Forelimb muscle (tissue), 1 donor: ENCODE measurements at regions not wholly inside any gene's neighbourhood (a gene's known extent, or its start where the extent isn't known, plus 50 kb on each side); places are given as distances from the start of the nearest gene placed in this dataset.
"Not testable (repeated sequence)": the region's sequence is repeated elsewhere in the genome, so short reads cannot be mapped to it uniquely, and the experiment has no call there.

ENCODE experiments used
- DNase-seq: peaks from one replicate; pipeline ENCODE4 v3.0.0-alpha.2; 2013; ENCODE audit warnings: low read depth

- DNase-seq, result no peak
Observed at GRCh38 chr2:52703004-52703403, 1064.6 kb upstream of the CHAC2 start.

DNA sequence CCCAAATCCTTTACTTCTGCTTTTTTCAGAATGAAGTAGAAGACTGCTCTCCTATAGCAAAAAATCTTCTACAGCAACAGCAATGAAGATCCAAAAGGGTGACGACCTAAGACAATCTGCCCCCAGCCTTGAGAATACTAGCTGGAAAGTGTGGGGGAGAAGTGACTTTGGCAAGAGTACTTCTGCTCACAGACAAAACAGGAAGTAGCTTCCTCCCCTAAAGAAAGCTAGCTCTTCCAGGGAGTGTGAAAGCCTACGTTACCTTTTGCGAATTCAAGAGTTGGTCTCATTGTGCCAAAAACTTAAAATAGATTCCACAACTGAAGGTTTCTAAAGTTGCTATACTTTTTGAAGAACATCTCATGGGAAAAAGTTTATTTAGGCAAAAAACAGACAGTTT lies 1069.2 kb upstream of the CHAC2 start:
- DNase-seq, result no peak

DNA sequence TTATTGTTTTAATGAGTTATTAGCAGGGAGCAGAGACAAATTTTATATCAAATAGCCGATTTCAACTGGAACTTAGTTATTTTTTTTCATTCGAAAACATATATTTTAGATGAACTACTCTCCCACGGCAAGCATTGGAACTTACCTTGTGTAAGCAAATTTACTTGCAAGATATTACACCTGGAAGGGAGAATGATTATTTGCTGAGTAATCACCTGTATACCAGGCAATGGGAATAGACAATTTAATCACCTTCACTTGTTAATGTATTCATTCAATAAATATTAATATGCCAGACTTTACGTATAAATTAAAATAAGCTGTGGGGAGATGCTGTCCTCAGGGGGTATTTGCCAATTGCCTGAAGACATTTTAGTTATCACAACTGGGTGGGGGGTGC lies 1069.9 kb upstream of the CHAC2 start:
- DNase-seq, result no peak

GRCh38 chr2:52695731-52696130 lies 1071.9 kb upstream of the CHAC2 start:
- no peak for DNase-seq

- no peak for DNase-seq
Observed at GRCh38 chr2:52686935-52687334, 1080.7 kb upstream of the CHAC2 start.

DNA sequence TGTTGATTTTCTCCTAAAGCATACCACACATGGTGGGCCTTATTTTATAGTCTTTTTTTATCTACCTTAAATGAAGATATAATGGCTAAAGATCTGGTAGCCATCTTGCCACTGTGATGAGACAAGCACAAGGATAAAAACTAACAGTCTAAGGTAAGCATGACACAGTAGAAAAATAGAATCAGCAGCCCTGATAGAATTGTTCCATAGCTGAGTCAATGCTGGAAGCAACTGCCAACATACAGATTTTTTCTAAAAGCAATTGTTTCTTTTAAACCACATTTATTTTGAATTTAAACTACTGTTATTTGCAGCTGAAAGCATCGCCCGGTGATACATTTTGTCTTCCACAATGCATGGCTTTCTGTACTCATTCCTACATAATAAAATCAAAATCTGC lies 1091.5 kb upstream of the CHAC2 start:
- DNase-seq, result no peak

DNA sequence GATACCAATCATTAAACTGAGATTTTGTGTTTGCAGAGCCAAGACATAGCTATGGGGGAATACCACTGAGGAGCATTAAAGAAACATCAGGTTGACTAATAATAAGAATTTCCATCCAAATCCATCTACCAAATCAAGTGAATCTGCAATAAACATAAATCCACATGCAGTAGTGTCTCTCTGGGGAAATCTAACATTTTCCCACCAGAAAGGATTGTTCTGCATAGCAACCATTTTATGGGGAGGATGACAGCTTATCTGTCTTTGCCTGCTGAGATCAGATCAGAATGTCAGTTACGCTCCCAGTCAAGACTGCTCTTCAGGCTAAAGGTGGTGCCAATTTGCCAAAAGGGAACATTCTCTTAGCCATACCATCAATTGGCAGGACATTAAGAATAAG lies 1098.9 kb upstream of the CHAC2 start:
- DNase-seq, result no peak

DNA sequence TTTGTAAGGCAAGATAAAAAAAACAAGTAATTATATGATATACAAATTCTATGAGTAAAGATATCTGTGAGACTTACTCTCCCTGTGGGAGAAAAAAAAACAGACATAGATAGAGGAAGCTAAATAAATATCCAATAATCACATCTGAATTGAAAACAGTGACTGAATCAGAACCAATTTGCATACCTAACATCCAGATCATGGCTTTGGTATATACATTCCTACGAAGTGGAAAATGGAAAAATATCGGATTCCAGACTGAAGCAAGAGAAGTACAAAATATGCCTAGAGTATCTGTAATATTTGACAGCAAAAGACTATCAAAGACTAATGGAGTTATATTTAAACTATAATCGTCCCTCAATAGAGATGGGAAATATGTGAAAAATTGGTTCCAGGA lies 1108.1 kb upstream of the CHAC2 start:
- DNase-seq, result no peak

DNA sequence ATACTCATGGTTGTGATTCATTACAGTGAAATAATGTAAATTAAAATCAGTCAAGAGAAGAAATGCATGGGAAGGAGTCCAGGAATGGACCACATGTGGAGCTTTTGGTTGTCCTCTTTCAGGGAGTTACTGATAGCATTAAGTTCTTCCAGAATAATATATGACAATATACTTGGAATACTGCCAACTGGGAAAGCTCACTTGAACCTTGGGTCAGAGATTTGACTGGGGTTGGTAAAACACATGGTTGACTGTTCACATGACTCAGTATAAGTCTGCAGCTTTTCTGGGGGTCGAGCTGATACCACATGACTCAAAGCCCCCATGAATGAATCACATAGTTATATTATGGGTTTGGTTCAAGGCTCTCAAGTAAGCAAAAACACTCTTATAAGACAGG lies 1109.0 kb upstream of the CHAC2 start:
- DNase-seq, result no peak

DNA sequence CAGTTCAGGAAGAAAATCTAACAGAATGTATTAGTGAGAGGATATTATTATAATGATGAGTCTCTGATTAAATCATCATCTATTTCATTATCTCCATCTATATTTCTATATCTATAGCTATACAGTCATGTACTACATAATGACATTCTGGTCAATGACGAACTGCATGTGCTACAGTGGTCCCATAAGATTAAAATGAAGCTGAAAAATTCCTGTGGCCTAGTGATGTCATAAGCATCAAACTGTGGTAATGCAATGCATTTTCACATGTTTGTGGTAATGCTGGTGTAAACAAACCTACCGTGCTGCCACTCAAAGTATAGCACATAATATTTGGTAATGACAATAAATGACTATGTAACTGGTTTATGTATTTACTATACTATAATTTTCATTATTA lies 1127.9 kb upstream of the CHAC2 start:
- no peak for DNase-seq

- DNase-seq, result no peak
Observed at GRCh38 chr2:52632543-52632942, 1135.1 kb upstream of the CHAC2 start.

GRCh38 chr2:52629944-52630343 lies 1137.7 kb upstream of the CHAC2 start:
- no peak for DNase-seq

DNA sequence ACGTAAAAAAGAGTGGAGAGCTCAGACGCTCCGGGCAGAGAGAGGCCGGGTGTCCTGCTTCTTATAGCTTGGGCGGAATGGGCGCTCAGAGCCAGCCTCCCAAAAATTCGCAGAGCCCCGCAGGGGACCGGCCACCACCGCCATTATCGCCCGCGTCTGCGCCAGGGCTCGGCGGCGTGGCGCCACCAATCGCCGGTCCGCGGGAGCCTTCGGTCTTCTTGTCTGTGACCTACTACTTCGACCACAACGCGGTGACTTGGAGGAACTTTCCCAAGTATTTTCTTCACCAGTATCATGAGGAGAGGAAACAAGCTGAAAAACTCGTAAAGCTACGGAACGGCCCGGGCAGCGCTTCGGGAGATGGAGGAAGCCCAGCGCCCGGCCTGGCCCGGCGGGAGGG lies 1138.1 kb upstream of the CHAC2 start:
- no peak for DNase-seq

DNA sequence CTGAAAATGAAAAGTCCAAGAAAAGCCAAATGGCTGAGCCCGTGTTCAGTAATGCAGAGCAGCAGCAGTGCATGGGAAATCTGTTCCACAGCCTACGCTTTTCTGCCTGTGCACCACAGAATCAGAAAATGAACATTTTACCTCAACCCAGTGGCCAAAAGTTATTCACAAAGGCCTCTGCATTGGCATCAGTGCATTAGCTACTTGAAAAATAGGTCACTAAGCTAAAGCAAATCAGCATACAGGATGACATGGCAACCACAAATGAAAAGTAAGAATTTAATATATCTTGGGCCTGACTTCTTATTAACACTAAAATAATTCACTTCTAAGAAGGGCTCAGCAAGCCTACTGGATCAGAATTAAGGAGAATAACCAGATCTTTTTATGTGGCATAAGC lies 1145.3 kb upstream of the CHAC2 start:
- DNase-seq, result no peak

DNA sequence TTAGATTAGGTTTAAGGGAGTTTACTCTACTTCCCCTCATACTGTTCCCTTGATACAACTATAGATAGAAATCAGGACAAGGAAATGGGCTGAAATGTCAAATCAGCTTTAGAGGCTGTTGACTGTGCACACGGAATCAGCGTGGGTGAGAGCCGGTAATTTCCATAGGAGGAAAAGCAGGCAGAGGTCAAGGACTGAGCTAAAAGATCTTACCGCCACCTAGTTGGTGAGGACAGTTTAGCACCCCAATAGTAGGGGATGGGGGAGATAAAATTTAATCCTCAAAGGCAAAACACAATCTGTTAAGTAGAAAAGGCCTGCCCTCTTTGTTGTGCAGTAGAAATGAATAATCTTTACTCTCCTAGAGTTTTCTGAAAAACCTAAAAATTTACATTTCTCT lies 1154.5 kb upstream of the CHAC2 start:
- DNase-seq, result no peak

DNA sequence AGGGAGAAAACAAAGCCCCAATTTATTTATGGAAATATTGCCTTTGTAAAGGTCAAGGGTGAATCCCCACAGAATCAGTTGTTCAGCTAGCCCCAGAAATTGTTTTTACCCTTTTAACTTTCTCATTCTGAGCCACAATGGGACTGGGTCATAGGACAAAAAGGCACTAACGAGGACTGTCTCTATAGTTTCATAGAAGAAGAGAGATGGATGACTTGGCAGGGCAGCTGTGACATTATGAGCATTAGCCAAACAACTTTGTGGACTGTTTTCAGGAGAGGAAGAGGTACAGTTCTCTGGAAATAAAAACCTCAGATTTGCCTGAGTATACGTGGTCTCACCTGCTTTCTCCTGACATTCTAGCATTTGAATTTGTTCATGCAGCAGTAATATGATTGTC lies 1155.8 kb upstream of the CHAC2 start:
- no peak for DNase-seq

- DNase-seq, result no peak
Observed at GRCh38 chr2:52608030-52608429, 1159.6 kb upstream of the CHAC2 start.

DNA sequence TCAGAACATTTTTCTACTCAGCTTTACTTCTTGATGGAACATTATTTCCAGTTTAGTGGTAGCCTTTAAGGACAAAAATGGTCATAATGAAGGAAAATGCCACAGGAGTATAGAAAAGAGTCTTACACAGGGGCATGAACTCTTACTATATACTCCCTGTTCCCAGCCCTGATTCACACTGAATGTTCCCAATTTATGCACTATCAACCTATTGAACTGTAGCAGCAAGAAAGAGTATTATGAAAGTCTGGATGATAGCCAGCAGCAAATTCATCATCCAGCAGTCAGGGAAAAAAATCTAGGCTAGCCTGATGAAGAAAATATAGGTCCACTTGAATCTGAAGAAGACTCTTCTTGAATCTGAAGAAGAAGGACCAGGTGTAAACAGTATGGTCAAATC lies 1170.3 kb upstream of the CHAC2 start:
- no peak for DNase-seq

DNA sequence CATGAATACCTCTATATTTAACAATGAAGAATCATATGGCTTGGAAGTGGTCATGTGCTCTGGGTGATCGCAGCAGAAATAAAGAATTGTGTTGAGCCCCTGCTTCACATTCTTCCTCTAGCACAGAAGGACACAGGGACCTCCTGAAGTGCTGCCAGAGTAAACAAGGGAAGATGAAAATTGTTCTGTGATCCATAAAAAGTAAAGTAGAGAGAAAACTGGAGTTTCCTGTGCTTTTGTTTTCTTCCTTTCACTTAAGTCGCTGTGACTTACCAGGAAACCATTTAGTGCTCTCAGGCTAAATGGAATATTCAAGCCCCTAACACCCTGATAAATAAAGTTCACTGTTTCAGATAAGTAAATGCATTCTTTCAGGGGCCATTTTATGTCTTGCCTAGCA lies 1173.6 kb upstream of the CHAC2 start:
- DNase-seq, result no peak

- not testable (repeated sequence) for DNase-seq
Observed at GRCh38 chr2:52584071-52584470, 1183.5 kb upstream of the CHAC2 start.

DNA sequence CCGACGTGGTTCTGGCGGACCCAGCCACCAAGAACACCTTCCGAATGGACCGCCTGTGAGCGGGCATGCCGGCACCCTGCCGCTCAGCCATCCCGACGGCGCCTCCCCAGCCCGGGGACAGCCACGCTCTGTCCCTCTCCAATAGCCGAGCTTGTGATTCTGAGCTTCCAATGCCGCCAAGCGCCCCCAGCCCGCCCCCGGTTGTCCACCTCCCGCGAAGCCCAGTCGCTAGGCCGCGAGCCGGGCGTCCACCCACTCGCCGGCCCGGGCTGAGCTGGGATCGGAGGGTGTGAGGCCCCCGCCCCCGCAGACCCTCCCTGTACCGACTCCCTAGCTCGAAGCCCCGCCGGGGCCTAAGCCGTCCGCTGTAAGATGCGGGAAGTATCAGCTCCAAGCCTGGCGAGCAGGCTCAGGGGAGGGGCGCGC lies 1195.1 kb upstream of the CHAC2 start:
- no peak for DNase-seq

DNA sequence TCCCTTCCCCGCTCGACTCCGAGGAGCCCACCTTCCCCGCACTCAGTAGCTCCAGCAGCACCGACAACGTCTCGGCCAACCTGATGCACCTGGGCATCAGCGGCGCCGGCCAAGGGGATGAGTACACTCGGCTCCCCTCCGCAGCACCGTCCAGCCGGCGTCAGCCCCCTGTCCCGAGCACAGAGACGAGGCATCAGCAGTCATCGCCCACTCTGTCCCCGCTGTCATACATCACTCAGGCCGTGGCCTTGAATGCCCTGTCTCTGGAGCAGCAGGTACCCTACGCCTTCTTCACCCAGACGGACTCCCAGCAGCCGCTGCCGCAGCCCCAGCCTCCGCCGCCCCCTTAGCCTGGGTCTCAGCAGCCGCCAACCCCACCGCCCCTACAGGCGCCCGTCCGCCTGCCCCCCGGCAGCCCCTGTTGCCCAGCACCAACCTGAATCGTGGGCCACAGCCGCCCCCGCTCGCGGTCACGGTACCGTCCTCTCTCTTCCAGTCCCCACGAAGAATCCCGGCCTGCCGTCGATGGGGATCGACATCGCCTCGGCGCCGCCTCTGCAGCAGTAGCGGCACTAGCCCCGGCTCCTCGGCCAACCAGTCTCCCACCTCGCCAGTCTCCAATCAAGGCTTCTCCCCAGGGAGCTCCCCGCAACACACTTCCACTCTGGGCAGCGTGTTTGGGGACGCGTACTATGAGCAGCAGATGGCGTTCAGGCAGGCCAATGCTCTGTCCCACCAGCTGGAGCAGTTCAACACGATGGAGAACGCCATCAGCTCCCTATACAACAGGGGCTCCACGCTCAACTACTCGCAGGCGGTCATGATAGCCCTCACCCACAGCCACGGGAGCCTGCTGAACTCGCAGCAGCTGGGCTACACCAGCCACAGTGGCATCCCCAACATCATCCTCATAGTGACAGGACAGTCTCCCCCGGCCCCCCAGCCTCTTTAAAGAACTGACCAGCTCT lies 1195.9 kb upstream of the CHAC2 start:
- DNase-seq, result no peak

GRCh38 chr2:52570716-52571115 lies 1196.9 kb upstream of the CHAC2 start:
- DNase-seq, result no peak

DNA sequence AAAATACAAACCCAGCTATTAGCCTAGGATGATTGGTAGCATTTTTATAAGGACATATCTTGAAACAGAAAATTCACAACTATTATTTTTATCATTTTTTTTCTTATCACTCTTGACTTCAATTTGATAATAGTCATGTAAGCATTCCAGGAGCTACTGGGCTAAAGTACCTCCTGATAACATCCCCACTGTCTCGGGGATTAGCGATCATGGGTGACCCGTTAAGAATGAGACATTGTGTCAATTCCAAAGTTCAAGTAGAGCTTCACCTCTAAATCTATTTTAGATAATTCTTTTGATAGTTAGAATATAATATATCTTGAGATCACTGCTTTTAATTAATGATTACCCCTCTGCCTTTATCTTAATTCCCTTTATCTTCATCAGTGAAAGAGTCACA lies 1204.5 kb upstream of the CHAC2 start:
- no peak for DNase-seq
